GM20000 (cell line): ENCODE measurements at regions not wholly inside any gene's neighbourhood (a gene's known extent, or its start where the extent isn't known, plus 50 kb on each side); places are given as distances from the start of the nearest gene placed in this dataset.

Experiments
- DNase-seq: peaks from one replicate; pipeline ENCODE4 v3.0.0; 2012; ENCODE audit warnings: low spot score
- CTCF ChIP-seq: IDR thresholded peaks from 2 replicates; pipeline ENCODE4 v1.5.1; 2012; ENCODE audit warnings: mild to moderate bottlenecking, control low read depth; ENCODE audit errors: extremely low read depth, missing control alignments

GRCh38 chr4:28149762-28150161 is 1289.1 kb downstream of the STIM2 start:
- TF ChIP-seq CTCF = no peak
- no peak for DNase-seq

GRCh38 chr4:28151314-28151713 is 1290.7 kb downstream of the STIM2 start:
- DNase-seq = no peak
- TF ChIP-seq CTCF = no peak

- DNase-seq = no peak
- TF ChIP-seq CTCF = no peak
Measured at GRCh38 chr4:28167411-28167810, 1306.8 kb downstream of the STIM2 start.

- DNase-seq = no peak
- no peak for TF ChIP-seq CTCF
Measured at GRCh38 chr4:28176942-28177341, 1316.3 kb downstream of the STIM2 start.

- no peak for TF ChIP-seq CTCF
- DNase-seq = no peak
Measured at GRCh38 chr4:28177641-28178040, 1317.0 kb downstream of the STIM2 start.

- no peak for DNase-seq
- no peak for TF ChIP-seq CTCF
Measured at GRCh38 chr4:28179126-28179525, 1318.5 kb downstream of the STIM2 start.

GRCh38 chr4:28209371-28209924 is 1348.8 kb downstream of the STIM2 start:
- no peak for DNase-seq
- no peak for TF ChIP-seq CTCF
